ENCODE measurements at regions not wholly inside any gene's neighbourhood (a gene's known extent, or its start where the extent isn't known, plus 50 kb on each side); places are given as distances from the start of the nearest gene placed in this dataset.

GRCh38 chr4:18248611-18249010 lies 227.1 kb upstream of the LCORL start:
- no peak for DNase-seq (ENCODE audit: low read depth)

- DNase-seq (ENCODE audit: low read depth): no peak
Observed at GRCh38 chr4:18247189-18247588, 225.6 kb upstream of the LCORL start.

- DNase-seq (ENCODE audit: low read depth): no peak
Observed at GRCh38 chr4:18242919-18243693, 221.6 kb upstream of the LCORL start.

GRCh38 chr4:18241727-18242126 lies 220.2 kb upstream of the LCORL start:
- no peak for DNase-seq (ENCODE audit: low read depth)

GRCh38 chr4:18234108-18234507 lies 212.6 kb upstream of the LCORL start:
- no peak for DNase-seq (ENCODE audit: low read depth)

- DNase-seq (ENCODE audit: low read depth): no peak
Observed at GRCh38 chr4:18231726-18232125, 210.2 kb upstream of the LCORL start.

GRCh38 chr4:18227880-18228279 lies 206.3 kb upstream of the LCORL start:
- no peak for DNase-seq (ENCODE audit: low read depth)

- no peak for DNase-seq (ENCODE audit: low read depth)
Observed at GRCh38 chr4:18214411-18215055, 193.0 kb upstream of the LCORL start.

GRCh38 chr4:18213576-18214198 lies 192.1 kb upstream of the LCORL start:
- no peak for DNase-seq (ENCODE audit: low read depth)

- no peak for DNase-seq (ENCODE audit: low read depth)
Observed at GRCh38 chr4:18209448-18209847, 187.9 kb upstream of the LCORL start.

GRCh38 chr4:18203966-18204365 lies 182.4 kb upstream of the LCORL start:
- no peak for DNase-seq (ENCODE audit: low read depth)

GRCh38 chr4:18202486-18202885 lies 180.9 kb upstream of the LCORL start:
- DNase-seq (ENCODE audit: low read depth): no peak

GRCh38 chr4:18201885-18202284 lies 180.3 kb upstream of the LCORL start:
- no peak for DNase-seq (ENCODE audit: low read depth)

- DNase-seq (ENCODE audit: low read depth): no peak
Observed at GRCh38 chr4:18198653-18199052, 177.1 kb upstream of the LCORL start.

GRCh38 chr4:18197467-18197866 lies 175.9 kb upstream of the LCORL start:
- DNase-seq (ENCODE audit: low read depth): no peak

- DNase-seq (ENCODE audit: low read depth): no peak
Observed at GRCh38 chr4:18194278-18194677, 172.7 kb upstream of the LCORL start.

- DNase-seq (ENCODE audit: low read depth): no peak
Observed at GRCh38 chr4:18192901-18193300, 171.3 kb upstream of the LCORL start.

GRCh38 chr4:18185491-18185890 lies 163.9 kb upstream of the LCORL start:
- no peak for DNase-seq (ENCODE audit: low read depth)

GRCh38 chr4:18180892-18181291 lies 159.3 kb upstream of the LCORL start:
- no peak for DNase-seq (ENCODE audit: low read depth)

GRCh38 chr4:18180122-18180521 lies 158.6 kb upstream of the LCORL start:
- no peak for DNase-seq (ENCODE audit: low read depth)

GRCh38 chr4:18171896-18172295 lies 150.3 kb upstream of the LCORL start:
- no peak for DNase-seq (ENCODE audit: low read depth)

- no peak for DNase-seq (ENCODE audit: low read depth)
Observed at GRCh38 chr4:18167831-18168230, 146.3 kb upstream of the LCORL start.

GRCh38 chr4:18166925-18167324 lies 145.4 kb upstream of the LCORL start:
- DNase-seq (ENCODE audit: low read depth): no peak
